Cardiac muscle cell (in vitro differentiated cells and primary cell): ENCODE measurements at regions not wholly inside any gene's neighbourhood (a gene's known extent, or its start where the extent isn't known, plus 50 kb on each side); places are given as distances from the start of the nearest gene placed in this dataset.
A peak's percentile ranks its signal among the peaks of the same experiment; 100 is the strongest.

ENCODE experiments used
- DNase-seq, 2 donors: peaks; one replicate each; pipeline versions ENCODE4 v3.0.0 to v3.0.0-alpha.2; 2010 to 2017; ENCODE audit warnings: low read depth in 1 of 2, low spot score in 1 of 2
- H3K27ac ChIP-seq: fragments of 200-600 bp; sonication (generic); 2 replicates; pipeline ENCODE4 v1.5.1; 2016
- H3K27me3 ChIP-seq: fragments of 200-600 bp; sonication (generic); 2 replicates; pipeline ENCODE4 v1.6.0; 2016; ENCODE audit warnings: control low read depth
- H3K36me3 ChIP-seq: fragments of 200-600 bp; sonication (generic); 2 replicates; pipeline ENCODE4 v1.5.1; 2016; ENCODE audit warnings: control low read depth
- H3K4me1 ChIP-seq: fragments of 200-600 bp; sonication (generic); 2 replicates; pipeline ENCODE4 v1.8.1; 2017; ENCODE audit warnings: low read depth, mild to moderate bottlenecking, mixed run types
- H3K4me3 ChIP-seq: fragments of 200-600 bp; sonication (generic); 2 replicates; pipeline ENCODE4 v1.5.1; 2016; ENCODE audit warnings: mild to moderate bottlenecking
- H3K9me3 ChIP-seq: fragments of 200-600 bp; sonication (generic); 2 replicates; pipeline ENCODE4 v1.5.1; 2017; ENCODE audit warnings: low read depth, mild to moderate bottlenecking, control low read depth
- CTCF ChIP-seq: IDR thresholded peaks from 2 replicates; pipeline ENCODE4 v1.5.1; 2012; ENCODE audit warnings: low read depth, mild to moderate bottlenecking, low read length

- no peaks in the 10 kb centered on the region for H3K9me3 ChIP-seq
- no peak overlapping the region for H3K27ac ChIP-seq
- no peak for DNase-seq
- TF ChIP-seq CTCF = no peak
- H3K4me3 ChIP-seq = no peak overlapping the region
- H3K36me3 ChIP-seq = no peaks in the 10 kb centered on the region
- no peaks in the 10 kb centered on the region for H3K4me1 ChIP-seq
- peaks cover 4% of the 10 kb centered on the region for H3K27me3 ChIP-seq
Measured at GRCh38 chr1:37171691-37172090, 137.4 kb upstream of the GRIK3 start.

- H3K36me3 ChIP-seq = no peaks in the 10 kb centered on the region
- DNase-seq = no peak
Measured at GRCh38 chr1:37174341-37174740, 140.0 kb upstream of the GRIK3 start.

GRCh38 chr1:37174876-37175275, 140.6 kb upstream of the GRIK3 start:
- H3K27ac ChIP-seq = no peak overlapping the region
- no peak overlapping the region for H3K4me3 ChIP-seq
- H3K36me3 ChIP-seq = no peaks in the 10 kb centered on the region
- no peaks in the 10 kb centered on the region for H3K4me1 ChIP-seq
- DNase-seq = peak in 1 of 2 donors; percentile 1
- no peak for TF ChIP-seq CTCF
- H3K9me3 ChIP-seq = no peaks in the 10 kb centered on the region
- peaks cover 4% of the 10 kb centered on the region for H3K27me3 ChIP-seq

More at GRCh38 chr1:37174341-37174740, 140.0 kb upstream of the GRIK3 start:
- H3K27ac ChIP-seq = no peak overlapping the region
- peaks cover 4% of the 10 kb centered on the region for H3K27me3 ChIP-seq
- H3K4me1 ChIP-seq = no peaks in the 10 kb centered on the region
- H3K4me3 ChIP-seq = no peak overlapping the region
- H3K9me3 ChIP-seq = no peaks in the 10 kb centered on the region
- no peak for TF ChIP-seq CTCF

GRCh38 chr1:37175666-37176215, 141.4 kb upstream of the GRIK3 start:
- H3K9me3 ChIP-seq = no peaks in the 10 kb centered on the region
- no peak overlapping the region for H3K4me3 ChIP-seq
- no peak overlapping the region for H3K27ac ChIP-seq
- TF ChIP-seq CTCF = no peak
- H3K4me1 ChIP-seq = no peaks in the 10 kb centered on the region
- DNase-seq = no peak
- no peaks in the 10 kb centered on the region for H3K36me3 ChIP-seq
- H3K27me3 ChIP-seq = peaks cover 4% of the 10 kb centered on the region

GRCh38 chr1:37176269-37176668, 142.0 kb upstream of the GRIK3 start:
- H3K27ac ChIP-seq = no peak overlapping the region
- TF ChIP-seq CTCF = no peak
- no peaks in the 10 kb centered on the region for H3K36me3 ChIP-seq
- no peaks in the 10 kb centered on the region for H3K9me3 ChIP-seq
- DNase-seq = no peak
- H3K4me1 ChIP-seq = no peaks in the 10 kb centered on the region
- H3K27me3 ChIP-seq = peaks cover 4% of the 10 kb centered on the region
- no peak overlapping the region for H3K4me3 ChIP-seq
